ENCODE measurements at regions not wholly inside any gene's neighbourhood (a gene's known extent, or its start where the extent isn't known, plus 50 kb on each side); places are given as distances from the start of the nearest gene placed in this dataset.

- CTCF ChIA-PET (ENCODE audit: low intra/inter-chr PET ratio) = no interaction called here
- ATAC-seq (peak; percentile 10; the same call in 1 of the 3 replicates), FAIRE-seq (no peak), DNase-seq (ENCODE audit: extremely low read depth in 1 of 4, low spot score in 3 of 4) (no peak)
- H3K36me3 ChIP-seq (ENCODE audit: control insufficient read depth, insufficient read depth, low read length) = no peaks in the 10 kb centered on the region
- WGBS (ENCODE audit: insufficient coverage, low coverage, missing lambda C conversion rate) = 15% methylated on average over 29 of the region's 29 CpGs
- intact Hi-C loops (cut with micrococcal nuclease) (no loop called here), in situ Hi-C loops (cut with MboI) (no loop called here)
- H3K9ac ChIP-seq (ENCODE audit: insufficient read depth in 1 of 2, low read depth in 2 of 2, low read length in 2 of 2) = no peak overlapping the region
- H3K9me1 ChIP-seq (ENCODE audit: control insufficient read depth, insufficient read depth, low read length) = no peaks in the 10 kb centered on the region
- peaks cover 34 to 83% of the 10 kb centered on the region in 2 experiments for H3K27me3 ChIP-seq (ENCODE audit: control insufficient read depth in 2 of 2, insufficient read depth in 2 of 2, low read length in 2 of 2)
- no peak for TF ChIP-seq HMG20A (CRISPR knock-in tag; conservative IDR thresholded peaks at IDR 0.05)
- TF ChIP-seq NR3C1 (CRISPR knock-in tag; IDR thresholded peaks at IDR 0.05) = no peak
- TF ChIP-seq IRF1 (CRISPR knock-in tag; IDR thresholded peaks at IDR 0.05; ENCODE audit: borderline replicate concordance) = no peak
- TF ChIP-seq EHMT2 (IDR thresholded peaks at IDR 0.05) = no peak
- no peak for TF ChIP-seq BACH1 (tag; IDR thresholded peaks at IDR 0.05)
- no peak for TF ChIP-seq ZBED1 (IDR thresholded peaks at IDR 0.05)
- no peak for TF ChIP-seq CREBBP (IDR thresholded peaks at IDR 0.05; ENCODE audit: low read depth, low read length)
- TF ChIP-seq KDM5B (IDR thresholded peaks at IDR 0.05; ENCODE audit: insufficient replicate concordance, low read depth, low read length) = no peak
- TF ChIP-seq EZH2 (IDR thresholded peaks at IDR 0.05; ENCODE audit: borderline replicate concordance, low read depth, low read length) = no peak
- no peak for TF ChIP-seq DPF2 (IDR thresholded peaks at IDR 0.05)
- TF ChIP-seq ZFP1 (CRISPR knock-in tag; IDR thresholded peaks at IDR 0.05) = no peak
- peaks cover 6% of the 10 kb centered on the region; the same call in 1 of the 2 replicates for H4K20me1 ChIP-seq (replicated peaks; ENCODE audit: control insufficient read depth, insufficient read depth, low read length)
- H3K9me3 ChIP-seq (replicated peaks; ENCODE audit: control insufficient read depth, insufficient read depth, low read depth, low read length) = no peaks in the 10 kb centered on the region
- POLR2A ChIA-PET = no interaction called here
- H3K4me2 ChIP-seq (ENCODE audit: insufficient read depth, low read length) = peak overlapping the region; percentile 40; the same call in 1 of the 2 replicates
- no TSS peak for BruUV-seq (replicated peaks)
- no peak overlapping the region for H2AFZ ChIP-seq (ENCODE audit: low read depth, low read length)
- no peaks in the 10 kb centered on the region for H3K79me2 ChIP-seq (ENCODE audit: control insufficient read depth, insufficient read depth, low read length)
- no peak overlapping the region for H3K27ac ChIP-seq (ENCODE audit: extremely low read depth, low read depth, low read length)
- no peak overlapping the region for H3K4me3 ChIP-seq
- H3K4me1 ChIP-seq (replicated peaks in 1 of 2; ENCODE audit: control insufficient read depth in 2 of 2, insufficient read depth in 2 of 2, low read length in 2 of 2) = peaks cover 0 to 4% of the 10 kb centered on the region in 2 experiments; a peak in 3 of 5 replicates
Measured at GRCh38 chr6:167574431-167575151, 249.7 kb downstream of the TTLL2 start.
